HG03045 (cell line): ENCODE measurements at regions not wholly inside any gene's neighbourhood (a gene's known extent, or its start where the extent isn't known, plus 50 kb on each side); places are given as distances from the start of the nearest gene placed in this dataset.

Source experiments
- ATAC-seq: cut with Tn5 transposase; IDR thresholded peaks from one replicate; pipeline ENCODE4 v1.9.1; 2021; ENCODE audit warnings: mild to moderate bottlenecking, moderate library complexity; ENCODE audit not compliant: unreplicated experiment

DNA sequence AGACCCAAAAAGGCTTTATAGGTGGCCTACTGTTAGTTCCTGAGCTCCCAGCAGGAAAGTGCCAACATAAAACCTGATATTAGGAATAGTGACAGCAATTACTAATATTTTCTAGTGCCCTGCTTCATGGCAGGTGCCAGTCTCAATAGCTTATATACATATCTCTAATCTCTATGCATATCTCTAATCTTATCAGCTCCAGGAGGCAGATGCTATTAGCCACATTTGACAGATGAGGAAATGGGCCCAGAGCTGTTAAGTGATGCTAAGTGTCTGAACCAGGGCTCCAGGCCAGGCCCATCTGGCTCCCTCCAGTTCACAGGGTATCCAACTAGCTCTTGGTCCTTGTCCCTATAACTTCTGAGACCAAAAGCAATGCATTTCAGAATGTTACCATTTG, 142.5 kb downstream of the CHIC2 start:
- no peak for ATAC-seq

DNA sequence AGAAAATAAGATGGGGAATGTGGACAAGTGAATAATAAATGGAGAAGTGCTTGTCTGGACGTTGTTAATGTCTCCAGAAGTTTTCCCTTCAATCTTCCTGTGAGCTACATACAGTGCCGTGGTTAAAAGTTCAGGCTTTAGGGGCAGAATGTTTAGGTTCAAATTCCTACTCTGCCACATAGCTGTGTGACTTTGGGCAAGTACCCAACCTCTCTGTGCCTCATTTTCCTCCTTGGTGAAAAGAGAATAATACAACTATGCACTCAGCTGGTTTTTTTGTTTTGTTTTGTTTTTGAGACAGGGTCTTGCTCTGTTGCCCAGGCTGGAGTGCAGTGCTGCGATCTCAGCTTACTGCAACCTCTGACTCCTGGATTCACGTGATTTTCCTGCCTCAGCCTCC, 143.5 kb downstream of the CHIC2 start:
- ATAC-seq = no peak

DNA sequence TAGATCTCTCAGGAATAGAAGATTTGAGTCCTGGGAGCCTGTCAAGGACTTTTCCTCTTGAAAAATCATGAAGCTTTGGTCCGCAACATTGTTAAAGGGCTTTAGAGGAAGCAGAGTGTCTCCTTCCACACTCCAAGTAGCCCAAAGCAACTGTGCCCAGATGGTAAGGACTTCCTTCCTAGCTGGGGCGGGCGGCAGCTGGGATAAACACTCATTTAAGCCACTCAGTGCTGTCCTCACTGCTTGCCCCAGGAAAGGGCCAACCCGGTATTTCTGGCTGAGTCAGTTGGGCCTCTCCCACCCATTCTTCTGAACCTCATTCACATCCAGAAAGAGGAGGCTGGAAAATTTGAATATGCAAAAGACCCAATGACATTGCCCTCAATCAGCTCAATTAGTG, 144.3 kb downstream of the CHIC2 start:
- no peak for ATAC-seq

DNA sequence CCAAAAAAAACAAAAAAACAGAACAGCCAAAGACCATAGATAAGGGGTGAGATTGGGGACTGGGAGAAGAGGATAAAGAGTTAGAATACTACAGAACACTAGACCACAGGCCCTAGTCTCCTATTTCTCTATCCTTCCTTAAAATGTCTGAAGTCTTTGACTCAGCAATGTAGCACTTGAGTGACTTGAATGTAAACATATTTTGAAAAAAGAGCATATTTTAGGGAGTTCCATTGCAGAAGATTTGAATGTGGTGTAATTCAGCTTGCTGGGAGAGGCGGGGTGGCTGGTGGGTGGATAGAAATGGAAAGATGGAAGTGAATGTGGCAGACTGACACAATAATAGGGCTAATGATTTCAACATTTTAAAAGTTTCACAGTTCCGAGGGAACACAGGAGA, 144.9 kb downstream of the CHIC2 start:
- ATAC-seq = no peak

DNA sequence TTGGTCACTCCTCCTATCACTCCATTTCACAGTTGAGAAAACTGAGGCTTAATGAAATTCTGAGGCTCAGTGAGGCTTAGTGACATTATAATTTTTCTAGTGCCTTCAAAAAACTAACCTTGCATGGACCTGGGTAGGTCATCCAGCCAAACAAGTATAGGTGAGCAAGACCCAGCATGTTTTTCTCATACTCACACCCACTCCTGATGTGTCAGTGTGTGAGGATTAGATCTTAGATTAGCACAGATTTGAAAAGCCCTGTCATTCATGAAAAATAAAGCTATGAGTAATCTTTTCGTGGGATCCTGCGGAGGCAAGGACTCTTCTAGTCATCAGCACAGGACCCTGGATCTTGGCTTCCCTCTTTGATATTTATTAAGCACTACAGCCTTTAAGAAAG, 146.7 kb downstream of the CHIC2 start:
- ATAC-seq = no peak

DNA sequence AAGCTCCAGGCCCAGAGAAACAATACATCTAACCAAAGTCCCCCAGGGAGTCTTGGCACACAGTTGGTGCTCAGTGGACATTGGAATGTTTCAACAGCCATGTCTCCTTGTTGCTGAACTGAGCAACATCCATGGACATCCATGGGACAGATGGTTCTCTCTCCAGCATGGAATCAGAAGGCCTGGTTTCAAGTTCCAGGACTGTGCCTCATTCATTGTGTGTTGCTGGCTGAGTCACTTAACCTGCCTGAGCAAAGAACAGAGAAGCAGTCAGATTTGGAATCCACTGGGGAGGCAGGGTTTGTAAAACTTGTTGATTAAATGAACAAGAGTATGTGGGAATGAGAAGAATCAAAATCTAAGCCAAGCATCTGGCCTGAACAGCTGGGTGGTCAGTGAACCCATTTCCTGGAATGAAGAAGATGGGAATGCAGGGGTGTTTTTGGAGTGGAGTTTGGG, 147.9 kb downstream of the CHIC2 start:
- ATAC-seq = no peak

DNA sequence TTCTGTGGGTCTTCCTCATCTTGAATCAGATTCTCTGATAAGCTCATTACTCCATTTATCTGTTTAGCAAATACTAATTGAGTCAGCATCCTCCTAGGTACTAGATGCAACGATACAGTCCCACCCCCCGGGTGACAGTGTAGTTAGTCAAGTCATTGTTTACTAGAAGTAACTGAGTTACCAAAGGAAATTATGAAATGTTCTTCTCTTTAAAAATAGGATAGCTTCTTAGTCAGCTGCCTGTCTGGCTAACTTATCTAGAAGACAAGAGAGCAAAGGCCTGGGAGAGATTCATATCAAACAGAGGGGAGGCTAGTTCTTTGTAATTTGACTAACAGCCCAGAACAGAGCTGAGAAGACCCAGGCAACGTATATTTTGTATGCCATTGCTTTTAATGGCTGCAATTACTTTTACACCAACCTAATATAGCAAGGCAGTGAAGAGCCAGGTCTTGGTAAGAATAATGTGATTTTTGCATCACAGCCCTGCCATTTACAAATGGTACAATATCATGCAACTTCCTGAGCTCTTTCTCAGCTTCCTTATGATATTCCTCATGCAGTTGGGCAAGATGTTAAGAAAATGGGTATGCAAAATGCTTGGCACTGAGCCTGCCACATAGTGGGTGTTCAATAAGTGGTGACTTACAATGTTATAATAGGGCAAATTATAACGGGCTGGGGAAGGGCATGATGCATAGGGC, 149.9 kb downstream of the CHIC2 start:
- no peak for ATAC-seq

DNA sequence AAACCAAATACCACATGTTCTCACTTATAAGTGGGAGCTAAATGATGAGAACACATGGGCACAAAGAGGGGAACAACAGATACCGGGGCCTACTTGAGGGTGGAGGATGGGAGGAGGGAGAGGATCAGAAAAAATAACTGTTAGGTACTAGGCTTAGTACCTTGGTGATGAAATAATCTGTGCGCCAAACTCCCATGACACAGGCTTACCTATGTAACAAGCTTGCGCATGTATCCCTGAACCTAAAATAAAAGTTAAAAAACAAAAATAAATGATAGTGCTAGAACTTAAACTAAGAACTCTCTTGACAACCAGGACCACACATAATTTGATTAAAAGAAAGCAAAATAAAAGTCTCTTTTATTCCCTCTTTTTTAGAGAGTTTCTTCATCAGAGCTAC, 150.6 kb downstream of the CHIC2 start:
- ATAC-seq = no peak

DNA sequence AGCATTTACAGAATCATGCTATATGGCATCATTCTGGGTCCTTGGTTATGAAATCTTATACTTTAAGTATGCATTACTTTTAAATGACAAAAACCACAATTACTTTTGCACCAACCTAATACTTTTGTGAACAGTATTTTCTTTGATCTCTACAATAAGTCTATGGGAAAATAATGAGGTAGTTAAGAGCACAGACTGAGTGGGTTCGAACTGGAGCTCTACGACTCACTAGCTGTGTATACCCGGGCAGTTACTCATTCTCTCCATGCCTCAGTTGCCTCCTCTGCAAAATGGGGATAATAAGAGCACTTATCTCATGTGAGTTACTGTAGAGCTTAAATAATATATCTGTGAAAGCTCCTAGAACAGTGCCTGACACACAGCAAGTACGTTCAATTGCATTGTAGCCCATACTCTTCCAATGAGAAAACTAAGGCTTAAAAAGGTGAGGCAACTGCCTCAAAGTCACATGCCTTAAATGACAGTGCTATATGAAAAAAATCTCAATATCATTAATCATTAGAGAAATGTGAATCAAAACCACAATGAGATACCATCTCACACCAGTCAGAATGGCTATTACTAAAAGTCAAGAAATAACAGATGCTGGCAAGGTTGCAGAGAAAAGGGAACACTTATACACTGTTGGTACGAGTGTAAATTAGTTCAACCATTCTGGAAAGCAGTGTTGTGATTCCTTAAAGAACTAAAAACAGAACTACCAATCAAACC, 151.5 kb downstream of the CHIC2 start:
- ATAC-seq = no peak

DNA sequence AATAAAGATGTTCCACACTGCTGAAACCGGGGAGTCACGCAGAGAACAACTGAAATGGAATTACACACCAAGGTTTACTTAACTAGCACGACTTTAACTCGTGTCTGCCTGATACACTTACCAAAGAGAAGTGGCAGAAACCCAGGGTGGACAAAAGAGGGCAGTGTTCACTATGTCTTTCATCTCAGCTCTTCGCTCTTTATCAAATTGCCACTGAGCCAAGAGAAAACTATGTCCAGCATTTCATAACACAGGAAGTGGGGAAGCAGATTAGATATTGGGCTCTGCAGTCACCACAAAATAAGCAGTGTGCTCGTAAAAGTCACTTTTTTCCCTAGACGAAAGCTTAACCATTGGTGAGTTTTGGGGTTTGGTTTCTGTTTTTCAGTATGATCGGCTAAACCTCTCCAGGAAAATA, 155.7 kb downstream of the CHIC2 start:
- no peak for ATAC-seq

DNA sequence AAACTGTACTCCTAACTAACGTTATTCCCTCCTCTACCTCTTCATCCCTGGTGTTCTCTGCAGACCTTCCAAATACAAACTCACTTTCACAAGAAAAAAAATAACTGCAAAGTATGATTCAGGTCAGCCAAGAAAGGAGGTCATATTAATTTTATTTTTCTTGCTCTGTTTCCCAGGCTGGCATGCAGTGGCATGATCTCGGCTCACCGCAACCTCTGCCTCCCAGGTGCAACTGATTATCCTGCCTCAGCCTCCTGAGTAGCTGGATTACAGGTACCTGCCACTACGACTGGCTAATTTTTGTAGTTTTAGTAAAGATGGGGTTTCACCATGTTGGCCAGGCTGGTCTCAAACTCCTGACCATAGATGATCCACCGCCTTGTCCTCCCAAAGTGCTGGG, 156.6 kb downstream of the CHIC2 start:
- no peak for ATAC-seq

DNA sequence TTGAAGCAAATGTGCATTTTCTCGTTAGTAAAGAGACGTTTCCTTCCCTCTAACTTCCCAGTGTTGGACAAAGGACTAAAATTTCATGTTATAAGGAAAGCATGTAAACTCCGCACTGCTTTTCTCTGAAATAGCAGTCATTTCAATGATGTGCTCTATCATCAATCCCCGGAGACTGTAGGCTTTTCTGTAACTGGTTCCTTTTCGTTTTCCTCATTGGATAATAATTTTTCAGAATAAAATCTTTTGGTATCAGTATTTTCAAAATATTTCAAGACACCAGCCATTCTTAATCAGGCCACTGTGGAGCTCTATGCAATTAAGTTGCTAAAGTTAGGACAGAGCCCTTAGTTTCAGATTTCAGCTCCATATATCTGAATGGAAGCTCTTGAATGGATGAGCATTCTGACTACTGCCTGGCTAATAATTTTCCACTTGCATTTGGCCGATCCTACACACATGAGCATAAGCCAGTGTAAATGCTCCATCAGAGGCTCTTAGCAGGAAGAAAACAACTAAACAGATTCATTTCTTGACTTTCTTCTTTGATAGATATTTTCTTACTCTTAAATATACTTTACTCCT, 157.7 kb downstream of the CHIC2 start:
- ATAC-seq = no peak

DNA sequence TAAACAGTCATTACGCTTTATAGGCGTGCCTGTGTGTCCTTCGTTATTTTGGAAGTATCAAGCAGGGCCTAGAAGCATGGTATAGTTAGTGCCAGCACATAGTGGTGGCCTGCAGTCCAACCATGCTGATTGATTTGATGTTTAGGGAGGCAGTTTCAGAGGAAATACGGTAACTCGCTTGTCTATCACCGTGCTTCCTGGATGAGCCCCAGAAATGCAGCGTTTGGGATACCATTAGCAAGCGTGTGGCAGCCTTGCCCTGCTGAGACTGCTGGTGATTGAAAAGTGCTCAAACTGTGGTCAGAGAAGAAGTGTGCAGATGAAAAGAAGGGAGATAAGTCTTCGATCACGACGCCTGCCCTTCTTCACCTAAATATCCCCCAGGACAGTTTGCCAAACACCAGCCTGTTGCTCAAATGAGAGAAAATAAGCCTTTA, 158.4 kb downstream of the CHIC2 start:
- no peak for ATAC-seq

DNA sequence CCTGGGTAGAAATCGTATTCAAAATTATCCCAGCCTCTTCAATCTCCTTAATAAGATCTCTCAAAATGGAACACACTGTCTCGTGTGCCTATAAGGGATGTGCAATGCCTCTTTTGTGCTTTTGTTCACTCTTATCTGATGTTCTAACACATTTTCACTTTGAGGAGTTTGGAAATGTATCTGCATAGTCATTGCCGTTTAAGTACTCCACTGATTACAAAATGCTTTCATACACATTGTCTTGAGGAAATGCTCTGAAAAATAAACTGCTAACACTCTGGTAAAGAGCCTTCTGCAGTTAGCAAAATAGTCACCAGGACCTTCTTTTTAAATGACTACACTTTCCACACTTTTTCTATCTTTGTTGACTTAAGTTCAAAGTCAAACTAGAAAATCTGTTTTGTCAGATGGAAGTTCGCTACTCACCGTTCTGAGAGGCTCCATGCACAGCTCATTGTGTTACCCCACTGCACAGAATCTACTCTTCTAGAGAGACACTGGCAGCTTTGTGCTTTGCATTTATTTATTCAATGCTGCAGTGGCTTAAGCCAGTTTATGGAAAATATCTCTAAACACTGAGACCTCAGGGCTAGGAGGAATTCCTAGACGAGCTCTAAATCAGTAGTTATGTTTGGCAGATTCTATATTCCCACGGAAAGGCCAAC, 159.0 kb downstream of the CHIC2 start:
- ATAC-seq = no peak

DNA sequence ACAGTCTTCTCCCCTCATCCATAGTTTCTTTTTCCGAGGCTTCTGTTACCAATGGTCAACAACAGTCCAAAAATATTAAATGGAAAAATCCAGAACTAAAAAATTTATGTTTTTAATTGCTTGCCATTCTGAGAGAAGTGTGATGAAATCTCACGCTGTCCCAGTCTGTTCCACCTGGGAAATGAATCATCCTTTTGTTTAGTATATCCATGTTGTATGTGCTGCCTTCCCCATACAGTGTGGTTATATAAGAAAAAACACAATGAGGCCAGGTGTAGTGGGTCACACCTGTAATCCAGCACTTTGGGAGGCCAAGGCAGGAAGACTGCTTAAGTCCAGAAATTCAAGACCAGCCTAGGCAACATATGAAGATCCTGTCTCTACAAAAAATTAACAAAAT, 161.6 kb downstream of the CHIC2 start:
- no peak for ATAC-seq

DNA sequence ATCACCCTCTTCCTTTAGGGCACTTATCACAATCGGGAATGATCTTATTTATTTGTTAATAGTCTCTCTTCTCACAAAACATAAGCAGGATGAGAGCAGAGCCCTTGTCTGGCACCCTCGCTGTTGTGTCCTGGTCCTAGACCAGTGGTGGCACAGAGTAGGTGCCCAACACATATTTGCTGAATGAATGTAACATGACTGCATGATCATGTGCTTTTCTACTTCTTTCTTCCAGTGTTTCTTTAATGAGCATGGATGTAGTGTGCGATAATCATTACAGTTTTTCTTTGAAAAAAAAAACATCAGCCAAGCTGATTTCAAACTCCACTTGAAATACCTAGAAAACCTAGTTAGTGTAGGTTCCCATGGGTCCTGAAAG, 164.1 kb downstream of the CHIC2 start:
- no peak for ATAC-seq

DNA sequence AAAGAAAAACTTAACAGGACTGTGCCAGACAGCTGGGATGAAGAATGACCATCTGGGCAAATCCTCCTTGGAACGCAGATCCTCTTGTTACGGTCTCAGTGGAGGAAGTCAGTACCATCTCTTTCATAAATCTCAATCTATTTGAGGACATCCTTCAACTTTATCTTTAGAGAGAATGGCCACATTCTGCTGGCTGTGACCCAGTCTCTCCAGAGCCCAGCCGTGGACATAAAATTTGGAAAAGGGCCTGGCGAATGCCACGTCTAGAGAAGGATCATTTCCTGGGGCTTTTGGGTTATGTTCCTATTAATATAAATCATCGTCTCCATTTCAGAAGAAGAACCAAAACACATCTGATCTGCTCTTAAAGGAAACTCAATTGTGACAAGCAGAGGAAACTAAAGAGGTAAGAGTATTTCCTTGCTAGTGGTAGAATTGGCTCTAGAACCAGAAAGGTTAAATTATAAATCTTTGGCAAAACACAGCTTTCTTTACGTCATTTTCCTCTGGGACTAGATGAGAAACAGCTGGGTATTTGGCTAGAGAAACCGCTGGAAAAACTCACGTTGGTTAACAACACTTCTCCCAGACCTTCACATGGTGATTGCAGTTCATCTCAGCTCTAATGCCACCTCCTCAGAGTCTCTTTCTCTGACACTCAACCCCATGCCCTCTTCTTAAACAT, 164.7 kb downstream of the CHIC2 start:
- ATAC-seq = no peak

DNA sequence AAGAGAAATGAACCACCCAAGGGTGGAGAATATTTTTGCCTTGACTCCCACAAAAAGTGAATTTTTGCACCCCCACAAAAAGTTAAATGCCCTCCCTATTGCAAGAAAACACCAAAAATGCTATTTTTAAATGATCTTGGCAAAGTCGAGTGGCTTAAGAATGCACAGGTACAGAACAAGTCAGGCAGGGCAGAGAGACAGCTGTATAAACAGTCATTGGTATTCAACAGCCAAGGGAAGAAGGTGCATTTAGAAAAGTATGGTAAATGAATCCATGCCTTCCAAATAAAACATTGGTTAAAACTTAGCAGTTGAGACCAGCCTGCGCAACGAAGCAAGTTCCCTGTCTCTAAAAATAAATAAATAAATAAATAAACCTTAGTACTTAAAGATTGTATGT, 169.3 kb downstream of the CHIC2 start:
- ATAC-seq = no peak

DNA sequence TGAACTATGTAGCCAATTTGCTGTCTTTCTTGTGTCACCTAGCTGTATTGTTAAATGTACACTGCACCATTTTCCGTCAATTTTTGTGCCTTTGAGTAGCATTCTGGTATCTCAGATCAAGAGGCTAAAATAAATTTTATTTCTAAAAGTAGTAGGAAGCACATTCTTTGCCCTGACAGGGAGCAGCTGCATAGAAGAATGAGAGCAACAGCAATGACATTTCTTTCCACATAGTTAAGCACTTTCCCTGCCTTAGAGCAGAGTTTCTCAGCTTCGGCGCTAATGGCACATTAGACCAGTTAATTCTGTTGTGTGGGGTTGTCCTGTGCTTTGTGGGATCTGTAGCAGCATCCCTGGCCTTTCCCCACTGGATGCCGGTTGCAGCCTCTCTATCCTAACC, 173.9 kb downstream of the CHIC2 start:
- no peak for ATAC-seq

DNA sequence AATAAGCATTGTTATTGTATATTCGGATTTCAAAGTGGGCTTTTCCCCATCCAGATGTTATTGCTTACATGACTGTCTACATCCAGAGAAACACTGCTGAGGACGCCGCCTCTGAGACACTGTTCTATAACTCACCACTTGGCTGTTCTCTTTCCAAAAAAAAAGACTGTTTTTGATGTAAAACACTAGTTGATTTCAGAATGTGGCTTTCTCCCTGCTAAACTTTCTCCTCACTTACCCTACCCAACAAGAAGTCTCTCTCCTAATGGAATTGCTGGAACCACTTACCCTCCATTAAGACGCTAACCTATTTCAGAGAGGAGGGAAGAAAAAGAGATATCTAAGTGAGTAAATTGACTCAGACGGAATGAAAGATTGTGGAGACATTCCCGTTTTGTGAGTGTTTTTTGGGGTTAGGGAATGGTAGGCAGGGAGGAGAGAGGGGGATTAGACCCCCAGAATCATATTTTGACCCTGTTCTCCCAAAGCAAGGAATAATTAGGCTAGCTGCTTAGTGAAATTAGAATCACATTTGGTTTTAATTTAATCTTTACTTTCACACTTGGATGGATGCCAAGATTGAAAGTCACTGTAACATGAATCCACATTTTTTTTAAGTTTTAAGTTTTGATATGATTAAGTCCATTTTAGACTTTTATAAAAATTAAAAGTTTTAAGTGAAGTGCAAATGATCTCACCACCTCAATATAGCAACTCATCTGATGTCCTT, 174.9 kb downstream of the CHIC2 start:
- ATAC-seq = no peak
